ENCODE measurements at regions not wholly inside any gene's neighbourhood (a gene's known extent, or its start where the extent isn't known, plus 50 kb on each side); places are given as distances from the start of the nearest gene placed in this dataset.
"Not testable (repeated sequence)": the region's sequence is repeated elsewhere in the genome, so short reads cannot be mapped to it uniquely, and the experiment has no call there.

DNA sequence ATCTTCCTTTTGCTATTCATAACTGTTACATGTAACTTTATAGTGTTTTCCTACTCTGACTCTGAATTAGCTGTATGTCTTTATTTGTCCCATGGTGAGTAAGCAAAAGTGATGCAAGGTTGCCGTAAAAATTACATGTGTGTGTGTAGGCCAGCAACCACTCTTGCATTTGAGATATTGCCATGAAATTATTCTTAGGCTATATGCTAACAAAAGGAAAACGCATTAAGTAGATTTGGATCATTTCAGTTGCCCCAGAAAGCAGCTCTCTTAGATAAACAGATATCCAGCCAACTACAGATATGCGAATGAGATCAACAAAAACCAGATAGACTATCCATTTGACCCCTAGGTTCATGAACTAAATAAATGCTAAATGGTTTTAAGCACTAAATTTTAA lies 73.6 kb downstream of the CYLC2 start:
- DNase-seq: no peak

GRCh38 chr9:103078581-103078980 lies 83.4 kb downstream of the CYLC2 start:
- no peak for DNase-seq

GRCh38 chr9:103082494-103082893 lies 87.4 kb downstream of the CYLC2 start:
- DNase-seq: no peak

DNA sequence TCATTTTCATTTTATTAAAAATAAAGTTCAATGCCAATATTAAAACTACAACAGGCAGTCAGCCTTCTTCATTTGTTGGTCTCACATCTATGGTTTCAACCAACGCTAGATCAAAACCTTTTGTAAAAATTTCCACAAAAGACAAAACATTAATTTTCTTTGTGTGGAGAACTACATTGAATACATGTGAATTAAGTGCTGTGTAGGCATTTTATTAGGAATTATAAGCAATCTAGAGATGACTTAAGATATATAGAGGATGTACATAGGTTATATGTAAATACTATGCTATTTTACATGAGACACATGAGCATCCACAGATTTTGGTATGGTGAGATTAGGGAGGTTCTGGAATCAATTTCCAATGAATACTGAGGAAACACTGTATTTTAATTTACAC lies 94.2 kb downstream of the CYLC2 start:
- no peak for DNase-seq

DNA sequence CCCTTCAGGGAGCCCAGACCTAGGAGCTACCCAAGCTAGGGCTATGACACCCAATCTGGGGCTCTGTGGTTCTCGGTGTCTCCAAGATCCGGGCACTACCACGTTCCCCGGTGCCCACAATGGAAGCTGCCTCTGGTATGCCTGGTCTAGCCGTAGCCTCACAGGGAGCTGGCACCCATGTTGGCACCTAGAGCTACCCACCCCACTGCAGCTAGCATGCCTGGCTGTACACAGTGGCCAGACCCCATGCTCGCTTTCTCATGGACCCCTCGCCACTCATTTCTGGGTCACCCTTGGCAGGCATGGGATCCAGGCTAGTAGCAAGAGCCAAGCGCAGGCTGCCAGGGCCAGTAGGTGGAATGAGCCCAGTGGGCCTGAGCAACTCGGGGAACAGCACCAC lies 109.0 kb downstream of the CYLC2 start:
- no peak for DNase-seq

GRCh38 chr9:103116246-103116645 lies 121.1 kb downstream of the CYLC2 start:
- DNase-seq: no peak

GRCh38 chr9:103126494-103126893 lies 131.4 kb downstream of the CYLC2 start:
- no peak for DNase-seq

DNA sequence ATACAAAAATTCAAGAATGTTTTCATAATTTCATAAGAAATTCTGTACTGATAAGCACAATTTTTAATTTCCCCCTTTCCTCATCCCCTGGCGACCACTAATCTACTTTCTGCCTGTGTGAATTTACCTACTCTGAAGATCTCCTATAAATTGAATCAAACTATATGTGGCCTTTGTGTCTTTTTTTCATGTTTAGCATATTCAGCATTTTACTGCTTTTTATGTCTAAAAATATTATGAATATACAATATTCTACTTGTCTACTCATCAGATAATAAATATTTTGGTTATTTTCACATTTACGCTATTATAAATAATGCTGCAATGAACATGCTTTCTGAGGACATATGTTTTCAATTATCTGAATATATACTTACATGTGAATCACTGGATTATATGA lies 144.8 kb downstream of the CYLC2 start:
- no peak for DNase-seq

GRCh38 chr9:103152473-103152872 lies 157.3 kb downstream of the CYLC2 start:
- DNase-seq: no peak

DNA sequence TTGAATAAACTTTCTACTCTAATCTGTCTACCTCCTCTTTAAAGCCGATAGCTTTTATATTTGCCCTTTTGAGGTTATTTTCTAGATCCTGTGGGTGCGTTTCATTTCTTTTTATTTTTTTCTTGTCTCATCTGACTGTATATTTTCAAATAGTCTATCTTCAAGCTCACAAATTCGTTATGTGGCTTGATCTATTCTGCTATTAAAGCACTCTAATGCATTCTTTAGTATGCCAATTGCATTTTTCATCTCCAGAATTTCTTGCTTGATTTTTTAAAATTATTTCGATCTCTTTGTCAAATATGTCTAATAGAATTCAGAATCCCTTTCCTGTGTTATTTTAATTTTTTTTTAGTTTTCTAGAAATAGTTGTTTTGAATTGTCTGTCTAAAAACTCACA lies 172.4 kb downstream of the CYLC2 start:
- DNase-seq: no peak

- DNase-seq: no peak
Observed at GRCh38 chr9:103168254-103168653, 173.1 kb downstream of the CYLC2 start.

DNA sequence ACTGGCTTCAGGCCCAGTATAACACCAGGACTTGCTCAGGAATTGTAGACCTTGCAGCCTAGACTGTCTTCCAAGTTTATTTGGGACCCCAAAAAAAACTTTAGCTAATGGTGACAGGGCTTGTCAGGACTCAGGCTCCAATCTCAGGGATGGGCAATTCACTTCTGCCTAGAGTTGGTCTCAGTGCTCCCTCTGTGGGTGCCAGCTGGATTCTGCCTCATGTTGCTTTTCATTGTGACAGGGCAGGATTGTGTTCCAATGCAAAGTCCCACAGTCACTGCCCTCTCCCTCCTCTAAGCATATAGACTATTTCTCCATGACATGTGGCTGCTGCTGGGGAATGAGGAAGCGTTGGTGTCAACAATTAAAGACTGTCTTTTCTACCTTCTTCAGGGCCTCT lies 174.7 kb downstream of the CYLC2 start:
- DNase-seq: no peak

- no peak for DNase-seq
Observed at GRCh38 chr9:103183701-103184171, 188.6 kb downstream of the CYLC2 start.

DNA sequence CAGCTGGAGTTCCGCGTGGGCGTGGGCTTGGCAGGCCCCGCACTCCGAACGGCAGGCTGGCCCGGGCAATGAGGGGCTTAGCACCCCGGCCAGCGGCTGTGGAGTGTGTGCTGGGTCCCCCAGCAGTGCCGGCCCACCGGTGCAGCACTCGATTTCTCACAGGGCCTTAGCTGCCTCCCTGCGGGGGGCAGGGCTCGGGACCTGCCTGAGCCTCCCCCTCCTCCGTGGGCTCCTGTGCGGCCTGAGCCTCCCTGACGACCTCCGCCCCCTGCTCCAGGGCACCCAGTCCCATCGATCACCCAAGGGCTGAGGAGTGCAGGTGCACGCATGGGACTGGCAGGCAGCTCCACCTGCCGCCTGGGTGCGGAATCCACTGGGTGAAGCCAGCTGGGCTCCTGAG lies 191.8 kb downstream of the CYLC2 start:
- no peak for DNase-seq

GRCh38 chr9:103188781-103189350 lies 193.7 kb downstream of the CYLC2 start:
- DNase-seq: no peak

DNA sequence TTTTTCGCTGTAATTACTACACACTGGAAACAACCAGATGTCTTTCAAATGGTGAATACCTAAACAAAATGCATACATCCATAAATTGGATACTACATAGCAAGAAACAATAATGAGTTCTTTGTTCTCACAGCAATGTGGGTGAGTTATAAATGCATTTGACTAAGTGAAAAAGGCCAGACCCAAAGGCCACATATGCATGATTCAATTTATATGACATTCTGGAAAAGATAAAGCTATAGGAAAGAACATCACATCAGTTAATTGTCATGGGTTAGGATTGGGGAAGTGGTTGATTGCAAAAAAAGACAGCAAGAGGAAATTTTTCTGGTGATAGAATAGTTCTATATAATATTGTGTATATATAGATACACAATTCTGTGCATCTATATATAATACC lies 198.9 kb downstream of the CYLC2 start:
- DNase-seq: no peak

GRCh38 chr9:103203172-103203571 lies 208.0 kb downstream of the CYLC2 start:
- DNase-seq: no peak

- not testable (repeated sequence) for DNase-seq
Observed at GRCh38 chr9:103205881-103206585, 210.9 kb downstream of the CYLC2 start.

DNA sequence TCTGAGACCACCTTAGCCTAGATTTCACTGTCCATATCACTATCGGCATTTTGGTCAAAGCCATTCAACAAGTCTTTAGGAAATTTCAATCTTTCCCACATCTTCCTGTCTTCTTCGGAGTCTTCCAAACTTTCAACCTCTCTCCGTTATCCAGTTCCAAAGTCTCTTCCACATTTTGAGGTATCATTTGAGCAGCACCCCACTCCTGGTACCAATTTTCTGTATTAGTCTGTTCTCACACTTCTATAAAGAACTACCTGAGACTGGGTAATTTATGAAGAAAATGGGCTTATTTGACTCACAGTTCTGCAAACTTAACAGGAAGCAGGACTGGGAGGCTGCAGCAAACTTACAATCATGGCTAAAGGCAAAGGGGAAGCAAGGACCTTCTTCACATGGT lies 215.5 kb downstream of the CYLC2 start:
- DNase-seq: no peak

DNA sequence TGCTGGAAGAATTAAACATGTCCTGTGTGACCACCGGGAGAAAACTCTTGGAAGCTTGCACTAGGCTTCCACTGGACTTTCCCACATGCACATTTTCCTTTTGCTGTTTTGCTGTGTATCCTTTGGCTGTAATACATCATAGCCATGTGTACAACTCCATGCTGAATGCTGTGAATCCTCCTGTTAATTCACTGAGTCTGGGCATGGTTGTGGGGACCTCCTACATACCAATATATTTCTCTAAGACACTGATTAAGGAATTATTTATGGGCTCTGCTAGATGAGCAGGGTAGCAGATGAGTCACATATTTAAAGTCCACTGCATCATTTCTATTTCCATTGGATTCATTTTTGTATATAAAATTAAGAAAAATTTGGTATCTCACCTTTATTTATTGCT lies 220.1 kb downstream of the CYLC2 start:
- DNase-seq: no peak

DNA sequence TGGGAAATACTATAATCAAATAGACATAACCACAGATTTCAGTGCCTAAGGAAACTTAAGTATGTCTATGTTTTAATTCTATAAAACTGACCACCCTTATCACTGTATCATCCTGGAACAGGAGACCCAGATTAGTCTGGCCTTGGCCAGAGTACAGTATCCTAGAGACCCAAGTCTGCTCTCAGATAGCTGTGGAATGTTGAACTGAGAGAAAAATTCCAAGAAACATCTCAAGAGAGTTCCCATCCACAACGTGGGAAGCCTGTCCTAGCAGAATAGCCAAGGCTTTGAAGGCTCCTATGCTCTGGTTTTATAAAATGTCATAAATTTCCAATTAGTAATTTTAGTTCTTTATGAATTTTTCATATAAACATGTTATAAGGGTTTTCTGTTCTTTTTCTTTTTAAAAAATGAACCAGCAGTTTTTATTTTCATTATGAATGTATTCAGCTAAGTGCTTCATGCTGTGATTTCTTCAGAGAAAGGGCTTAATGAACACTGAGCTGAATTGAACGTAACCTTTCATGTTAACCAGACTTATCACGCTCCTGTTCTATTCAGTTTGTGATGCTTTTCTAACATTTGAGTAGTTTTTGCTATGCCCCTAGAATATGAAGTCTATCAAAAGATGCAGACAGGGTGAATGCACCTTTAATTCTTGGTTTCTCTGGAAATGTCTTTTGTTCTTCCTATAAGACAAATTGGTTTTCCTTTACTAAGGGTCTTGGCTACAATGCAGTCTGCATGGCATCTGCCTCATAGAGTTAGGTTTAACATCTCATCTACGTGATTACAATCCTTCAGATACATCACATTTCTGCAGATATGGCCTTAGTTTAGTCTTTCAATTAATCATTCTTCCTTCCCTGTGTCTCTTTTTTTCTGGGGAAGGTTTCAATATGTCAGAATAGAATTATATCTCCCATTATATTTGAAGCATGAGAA lies 230.8 kb downstream of the CYLC2 start:
- DNase-seq: no peak

- DNase-seq: no peak
Observed at GRCh38 chr9:103226647-103227013, 231.5 kb downstream of the CYLC2 start.

GRCh38 chr9:103237571-103238109 lies 242.5 kb downstream of the CYLC2 start:
- DNase-seq: not testable (repeated sequence)

GRCh38 chr9:103242025-103242424 lies 246.9 kb downstream of the CYLC2 start:
- no peak for DNase-seq
